CD4-positive, alpha-beta T cell (primary cell): ENCODE measurements at regions not wholly inside any gene's neighbourhood (a gene's known extent, or its start where the extent isn't known, plus 50 kb on each side); places are given as distances from the start of the nearest gene placed in this dataset.

Experiments used
- ATAC-seq: fragments of 200-7000 bp; cut with Tn5 transposase; one replicate; pipeline ENCODE4 v1.10.0; 2022; ENCODE audit warnings: mild to moderate bottlenecking; ENCODE audit not compliant: poor library complexity
- CTCF ChIA-PET: fragments of 350-600 bp; sonication (Branson Sonifier 250); formaldehyde crosslinking; loops from one replicate; lab custom pipeline; 2021; ENCODE audit warnings: antibody characterized with exemption, inconsistent platforms; lab: Charles Lee
- POLR2A ChIA-PET: fragments of 350-600 bp; sonication (Branson Sonifier 250); formaldehyde crosslinking; loops from one replicate; lab custom pipeline; 2021; ENCODE audit warnings: antibody characterized with exemption, inconsistent platforms; lab: Charles Lee
- DNase-seq, 14 experiments: peaks; one replicate each; pipeline ENCODE4 v3.0.0-alpha.2; 2013 to 2020; ENCODE audit warnings: mixed read lengths in 2 of 14
- H3K27ac ChIP-seq, 2 donors: one replicate each; pipeline versions ENCODE4 v1.5.1 to v1.7.0; 2013; ENCODE audit warnings: low read length in 2 of 2, low read depth in 1 of 2, mild to moderate bottlenecking in 1 of 2
- H3K27me3 ChIP-seq, 2 experiments: 1 replicate in 1 of 2; 2 replicates in 1 of 2; pipeline versions ENCODE4 v1.6.1 to v1.7.0; 2013; ENCODE audit warnings: low read length in 2 of 2, control low read depth in 1 of 2, mild to moderate bottlenecking in 1 of 2, moderate library complexity in 1 of 2; ENCODE audit not compliant: insufficient read depth in 2 of 2, control insufficient read depth in 1 of 2
- H3K36me3 ChIP-seq: one replicate; pipeline ENCODE4 v1.6.1; 2013; ENCODE audit warnings: low read length, control low read depth; ENCODE audit not compliant: insufficient read depth
- H3K4me1 ChIP-seq: one replicate; pipeline ENCODE4 v1.6.1; 2013; ENCODE audit warnings: low read length, control low read depth; ENCODE audit not compliant: insufficient read depth
- H3K4me3 ChIP-seq: one replicate; pipeline ENCODE4 v1.5.1; 2013; ENCODE audit warnings: mild to moderate bottlenecking, low read length, moderate library complexity
- H3K9me3 ChIP-seq, 2 experiments: 1 replicate in 1 of 2; 2 replicates in 1 of 2; pipeline versions ENCODE4 v1.6.1 to v1.7.0; 2013; ENCODE audit warnings: low read length in 2 of 2, mild to moderate bottlenecking in 2 of 2, control low read depth in 1 of 2, moderate library complexity in 1 of 2; ENCODE audit not compliant: control insufficient read depth in 1 of 2, insufficient read depth in 1 of 2
- H3K27ac Mint-ChIP-seq: one replicate; pipeline ENCODE4 v1.8.0; 2020; ENCODE audit warnings: mixed read lengths
- H3K27me3 Mint-ChIP-seq: one replicate; pipeline ENCODE4 v1.8.0; 2021; ENCODE audit warnings: mixed read lengths
- H3K36me3 Mint-ChIP-seq: one replicate; pipeline ENCODE4 v1.8.0; 2021; ENCODE audit warnings: low read depth, mixed read lengths
- H3K4me1 Mint-ChIP-seq: one replicate; pipeline ENCODE4 v1.8.0; 2021; ENCODE audit warnings: low read depth, mixed read lengths
- H3K4me3 Mint-ChIP-seq: one replicate; pipeline ENCODE4 v1.8.0; 2020; ENCODE audit warnings: mild to moderate bottlenecking, mixed read lengths
- H3K9me3 Mint-ChIP-seq: one replicate; pipeline ENCODE4 v1.8.0; 2020; ENCODE audit warnings: mixed read lengths
- CTCF ChIP-seq: fragments of 200-600 bp; IDR thresholded peaks from one replicate; pipeline ENCODE4 v1.8.0; 2022; ENCODE audit warnings: antibody characterized with exemption, mild to moderate bottlenecking
- intact Hi-C, 2 experiments: fragments of 100-400 bp; cut with DNase I in 1 of 2; cut with micrococcal nuclease in 1 of 2; formaldehyde crosslinking; loops; one replicate each; pipeline versions ENCODE4 v1.15.1 to v1.9.0; 2023 to 2025; cut with DNase I, micrococcal nuclease

DNA sequence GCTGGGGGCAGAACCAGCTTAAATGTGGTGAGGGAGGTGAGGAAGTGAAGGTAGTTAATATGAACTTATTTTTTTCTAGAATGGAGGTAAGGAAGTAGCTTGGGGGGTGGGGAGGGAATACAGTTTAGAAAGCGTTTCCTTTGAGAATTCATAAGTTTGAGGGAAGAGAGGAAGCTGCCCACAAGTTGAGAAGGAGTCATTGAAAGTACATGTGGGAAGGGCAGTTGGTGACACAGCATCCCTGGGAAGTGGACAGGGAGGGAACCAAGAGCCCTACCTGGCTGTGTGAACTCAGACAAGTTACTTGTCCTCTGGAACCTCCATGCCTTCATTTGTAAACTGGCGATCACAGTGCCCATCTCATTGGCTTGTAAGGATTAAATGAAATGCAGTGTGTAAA lies 125.9 kb upstream of the SPON1 start:
- POLR2A ChIA-PET, result no interaction called here
- CTCF ChIA-PET, result no interaction called here
- no peak for ATAC-seq
- no peaks in the 10 kb centered on the region for H3K27me3 ChIP-seq
- intact Hi-C loops, result no loop called here
- H3K36me3 ChIP-seq, result no peaks in the 10 kb centered on the region
- no peaks in the 10 kb centered on the region for H3K4me1 ChIP-seq
- H3K36me3 Mint-ChIP-seq, result no peaks in the 10 kb centered on the region
- H3K4me3 Mint-ChIP-seq, result no peak overlapping the region
- no peaks in the 10 kb centered on the region for H3K4me1 Mint-ChIP-seq
- DNase-seq, result no peak
- no peak for TF ChIP-seq CTCF
- H3K27ac Mint-ChIP-seq, result no peak overlapping the region
- no peak overlapping the region for H3K27ac ChIP-seq
- H3K4me3 ChIP-seq, result no peak overlapping the region
- H3K9me3 ChIP-seq, result no peaks in the 10 kb centered on the region
- no peaks in the 10 kb centered on the region for H3K9me3 Mint-ChIP-seq
- H3K27me3 Mint-ChIP-seq, result no peaks in the 10 kb centered on the region

DNA sequence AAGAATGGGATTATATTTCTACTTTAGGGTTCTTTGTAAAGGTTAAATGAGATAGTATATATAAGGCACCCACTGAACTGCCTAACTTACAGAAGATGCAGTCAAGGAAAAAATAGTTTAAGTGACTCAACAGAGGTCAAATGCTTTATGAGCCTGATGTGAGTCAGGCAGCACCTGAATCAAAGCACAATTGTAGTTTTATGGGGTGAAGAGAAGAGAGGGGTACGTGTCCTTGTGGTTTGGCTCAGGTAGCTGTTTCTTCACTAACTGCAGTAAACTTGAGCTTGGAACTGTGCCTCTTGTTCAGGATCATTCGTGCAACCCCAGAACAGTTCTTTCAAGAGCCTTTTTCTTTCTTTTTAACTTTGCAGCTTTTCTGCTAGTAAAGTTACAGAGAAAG lies 125.2 kb upstream of the SPON1 start:
- no peak overlapping the region for H3K27ac ChIP-seq
- no peak overlapping the region for H3K27ac Mint-ChIP-seq
- no peaks in the 10 kb centered on the region for H3K9me3 Mint-ChIP-seq
- ChIA-PET CTCF (no interaction called here), POLR2A (no interaction called here)
- H3K36me3 ChIP-seq, result no peaks in the 10 kb centered on the region
- H3K4me1 Mint-ChIP-seq, result no peaks in the 10 kb centered on the region
- H3K4me3 Mint-ChIP-seq, result no peak overlapping the region
- no peak for TF ChIP-seq CTCF
- H3K4me3 ChIP-seq, result no peak overlapping the region
- H3K9me3 ChIP-seq, result no peaks in the 10 kb centered on the region
- H3K27me3 ChIP-seq, result no peaks in the 10 kb centered on the region
- no peak for ATAC-seq
- intact Hi-C loops, result no loop called here
- no peaks in the 10 kb centered on the region for H3K27me3 Mint-ChIP-seq
- H3K4me1 ChIP-seq, result no peaks in the 10 kb centered on the region
- no peaks in the 10 kb centered on the region for H3K36me3 Mint-ChIP-seq
- no peak for DNase-seq

DNA sequence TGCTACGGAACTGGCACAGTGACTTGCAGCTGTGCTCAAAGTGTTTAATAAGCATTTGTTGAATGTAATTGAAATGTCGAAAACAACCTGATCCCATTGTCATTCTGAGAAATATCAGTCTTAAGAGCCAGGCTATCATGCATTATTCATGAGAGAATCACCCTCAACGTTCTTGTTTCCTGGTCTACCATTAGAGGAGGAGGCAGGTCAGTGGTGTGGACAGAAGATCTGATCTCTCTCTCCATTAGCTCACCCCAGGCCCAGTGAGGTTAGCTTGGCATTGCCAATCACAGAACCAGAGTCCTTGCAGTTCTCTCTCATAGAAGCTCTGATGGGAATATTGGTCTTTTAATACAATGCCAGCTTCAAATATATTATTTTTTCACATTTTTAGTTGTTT lies 121.1 kb upstream of the SPON1 start:
- H3K4me3 Mint-ChIP-seq, result no peak overlapping the region
- Histone ChIP-seq H3K27ac (no peak overlapping the region), H3K4me1 (no peaks in the 10 kb centered on the region), H3K27me3 (no peaks in the 10 kb centered on the region), H3K36me3 (no peaks in the 10 kb centered on the region), H3K9me3 (no peaks in the 10 kb centered on the region), H3K4me3 (no peak overlapping the region)
- no peaks in the 10 kb centered on the region for H3K27me3 Mint-ChIP-seq
- no peak for ATAC-seq
- no peaks in the 10 kb centered on the region for H3K36me3 Mint-ChIP-seq
- POLR2A ChIA-PET, result no interaction called here
- no peak for DNase-seq
- CTCF ChIA-PET, result no interaction called here
- H3K4me1 Mint-ChIP-seq, result no peaks in the 10 kb centered on the region
- H3K9me3 Mint-ChIP-seq, result no peaks in the 10 kb centered on the region
- no peak overlapping the region for H3K27ac Mint-ChIP-seq
- no peak for TF ChIP-seq CTCF
- intact Hi-C loops, result loop anchor here in 1 of 2 experiments (5.0 kb wide), 1 partner anchor 64 kb away; no protein-coding TSS in a partner anchor
